NCI-H524 (cell line): ENCODE measurements at regions not wholly inside any gene's neighbourhood (a gene's known extent, or its start where the extent isn't known, plus 50 kb on each side); places are given as distances from the start of the nearest gene placed in this dataset.
A peak's percentile ranks its signal among the peaks of the same experiment; 100 is the strongest.
"Not testable (repeated sequence)": the region's sequence is repeated elsewhere in the genome, so short reads cannot be mapped to it uniquely, and the experiment has no call there.

Experiments
- DNase-seq, 2 experiments: peaks; one replicate each; lab custom pipeline; 2025; lab: John Stamatoyannopoulos, UW

DNA sequence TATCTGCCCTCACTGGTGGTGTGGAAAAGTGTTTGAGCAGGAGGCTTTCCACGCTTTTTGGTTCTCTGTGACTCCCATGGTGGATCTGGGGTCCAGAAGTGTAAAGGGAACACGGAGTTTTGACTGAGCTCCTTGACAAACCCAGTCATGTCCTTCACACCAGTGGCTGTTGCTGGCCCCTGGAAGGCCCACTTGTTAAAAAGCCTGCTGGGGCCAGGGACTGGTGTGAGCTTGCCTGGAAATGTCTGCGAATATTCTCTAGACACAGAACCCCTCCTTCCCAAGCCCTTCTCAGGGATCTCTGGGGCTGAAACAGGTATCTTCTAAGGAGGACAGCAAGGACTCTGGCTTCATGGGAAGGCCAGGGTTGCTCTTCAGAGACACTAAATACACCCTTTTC is 343.0 kb downstream of the TCERG1L start:
- DNase-seq = no peak

DNA sequence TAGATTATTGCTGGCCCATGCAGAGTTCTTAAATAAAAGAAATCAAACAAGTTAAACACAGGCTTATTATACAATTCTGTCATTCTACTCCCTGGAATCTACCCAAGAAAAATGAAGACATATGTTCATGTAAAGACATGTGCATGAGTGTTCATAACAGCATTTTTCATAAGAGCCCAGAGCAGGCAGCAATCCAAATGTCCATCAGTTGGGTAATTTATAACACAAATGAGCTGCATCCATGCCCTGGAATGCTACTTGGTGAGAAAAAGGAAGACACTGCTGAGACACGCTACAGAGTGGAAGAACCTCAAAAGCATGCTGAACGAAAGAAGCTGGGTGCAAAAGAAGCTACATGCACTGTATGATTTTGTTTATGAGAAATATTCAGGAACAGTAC is 342.6 kb downstream of the TCERG1L start:
- DNase-seq = no peak

DNA sequence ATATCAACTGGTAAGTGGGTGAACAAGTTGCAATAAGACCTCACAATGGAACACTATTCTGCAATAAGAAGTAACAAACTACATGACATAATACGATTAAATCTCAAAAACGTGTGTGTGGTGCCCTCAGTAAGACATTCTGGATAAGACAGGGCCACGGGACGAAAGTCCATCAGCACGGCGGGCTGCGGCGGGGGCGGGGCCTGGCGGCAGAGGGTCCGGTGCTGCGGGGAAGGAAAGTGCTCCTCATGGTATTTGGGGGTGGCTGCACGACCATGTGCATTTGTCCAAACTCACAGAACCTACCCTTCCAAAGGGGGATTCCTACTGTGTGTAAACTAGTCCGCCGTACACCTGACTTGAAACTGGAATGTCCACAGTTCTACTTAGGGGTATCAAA is 341.8 kb downstream of the TCERG1L start:
- DNase-seq = no peak

DNA sequence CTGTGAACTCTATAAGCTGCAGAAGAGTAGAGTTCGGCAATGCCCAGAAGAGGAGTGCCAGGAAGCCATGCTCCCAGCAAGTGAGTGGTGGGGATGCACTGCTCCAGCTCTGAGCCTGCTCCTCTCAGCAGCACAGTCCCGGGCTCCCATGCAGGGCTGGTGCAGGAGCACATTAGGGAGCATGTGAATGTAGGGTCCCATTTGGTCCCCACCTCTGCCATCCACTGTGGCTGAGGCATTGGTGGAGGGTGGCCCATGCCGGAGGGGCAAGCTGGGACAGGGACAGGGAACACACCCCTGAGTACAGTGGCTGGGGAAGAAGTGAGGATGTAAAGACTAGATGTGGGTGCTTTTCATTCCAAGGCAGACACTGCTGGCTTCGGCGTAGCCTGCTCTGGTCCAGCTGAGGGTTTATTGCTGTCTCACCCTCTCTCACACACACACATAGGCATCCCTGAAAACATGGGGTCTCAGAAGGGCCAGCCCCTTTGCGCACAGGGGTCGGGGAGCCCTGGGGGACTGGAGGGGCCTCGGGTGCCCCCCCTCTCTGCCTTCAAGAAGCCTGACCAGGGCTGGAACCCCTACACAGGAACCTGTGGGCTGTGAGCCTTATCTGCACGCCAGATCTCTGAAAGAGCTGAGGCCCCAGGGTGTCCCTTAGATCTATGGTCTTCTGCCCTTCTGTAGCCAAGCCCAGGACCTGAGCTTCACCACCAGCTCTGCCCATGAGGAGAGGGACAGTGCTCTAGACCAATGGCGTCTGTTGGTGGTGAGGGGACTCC is 341.0 kb downstream of the TCERG1L start:
- no peak for DNase-seq

DNA sequence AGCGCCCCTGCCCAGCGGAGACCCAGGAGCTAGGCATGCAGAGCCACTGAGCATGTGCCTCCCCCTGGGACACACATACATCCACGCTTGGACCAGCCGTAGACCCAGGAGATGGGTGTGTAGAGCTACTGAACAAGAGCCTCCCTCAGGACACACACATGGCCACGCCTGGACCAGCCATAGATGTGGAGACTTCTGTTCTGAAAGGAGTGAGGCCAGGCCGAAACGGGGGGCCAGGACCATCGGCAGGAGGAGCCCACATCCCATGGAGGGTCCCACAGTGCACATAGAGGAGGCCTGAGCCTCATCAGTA is 340.4 kb downstream of the TCERG1L start:
- no peak for DNase-seq

DNA sequence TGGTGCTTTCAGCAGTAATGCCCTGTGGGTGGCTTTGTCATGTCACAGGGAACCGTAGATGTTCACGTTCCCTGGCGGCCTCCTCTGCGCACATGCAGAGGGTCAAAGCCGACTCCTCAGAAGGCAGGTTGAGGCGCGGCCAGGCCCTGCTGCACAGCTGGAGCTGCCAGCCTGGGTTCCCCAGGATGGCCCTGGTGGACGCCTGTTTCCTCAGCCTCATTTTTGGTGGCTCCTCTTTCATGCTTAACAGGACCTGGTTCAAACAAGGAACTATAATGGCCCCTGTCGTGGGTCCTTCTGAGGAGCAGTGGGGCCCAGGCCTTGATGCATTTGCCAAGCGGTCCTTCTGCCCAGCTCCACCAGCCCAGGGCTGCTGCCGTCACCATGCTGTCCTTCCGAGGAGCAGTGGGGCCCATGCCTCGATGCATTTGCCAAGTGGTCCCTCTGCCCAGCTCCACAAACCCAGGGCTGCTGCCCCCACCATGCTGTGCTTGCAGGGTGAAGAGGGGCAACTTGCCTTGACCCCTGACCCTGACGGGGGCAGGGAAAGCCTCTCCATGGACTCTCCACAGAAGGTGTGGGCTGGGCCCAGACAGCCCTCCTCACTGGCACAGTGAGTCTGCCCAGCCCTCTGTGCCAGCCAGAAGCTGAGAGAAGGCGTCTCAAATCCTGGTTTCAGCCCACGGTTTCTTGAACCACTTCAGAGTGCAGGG is 338.2 kb downstream of the TCERG1L start:
- no peak for DNase-seq

DNA sequence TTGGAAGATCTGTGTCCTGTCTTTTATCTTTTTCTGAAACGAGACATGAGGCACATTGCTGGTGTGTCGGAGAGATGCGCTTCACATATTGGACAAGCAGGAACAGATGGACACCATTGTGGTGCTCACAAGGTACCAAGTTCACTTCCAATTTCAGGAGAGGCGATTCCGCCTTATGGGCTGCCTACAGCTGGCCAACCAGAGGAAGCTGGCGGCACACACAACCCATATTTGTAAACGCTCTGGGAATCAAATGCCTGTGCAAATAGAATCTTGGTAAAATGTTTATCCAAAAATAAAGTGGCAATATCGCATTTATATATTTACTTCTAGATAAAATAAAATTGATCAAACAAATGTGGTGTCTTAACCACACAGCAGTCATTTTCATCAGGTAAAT is 337.4 kb downstream of the TCERG1L start:
- no peak for DNase-seq

DNA sequence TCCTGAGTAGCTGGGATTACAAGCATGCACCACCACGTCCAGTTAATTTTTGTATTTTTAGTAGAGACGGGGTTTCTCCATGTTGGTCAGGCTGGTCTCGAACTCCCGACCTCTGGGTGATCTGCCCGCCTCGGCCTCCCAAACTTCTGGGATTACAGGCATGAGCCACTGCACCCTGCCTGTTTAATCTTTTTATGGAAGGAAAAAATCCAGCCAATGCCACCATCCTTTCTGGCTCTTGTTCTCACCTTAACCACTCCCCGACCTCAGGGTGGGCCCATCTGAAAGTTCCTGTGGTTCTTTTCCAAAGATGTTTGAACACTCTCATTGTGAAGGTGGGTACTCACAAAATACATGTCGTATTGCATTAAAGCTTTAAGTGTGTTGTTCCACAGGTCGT is 336.2 kb downstream of the TCERG1L start:
- not testable (repeated sequence) for DNase-seq

DNA sequence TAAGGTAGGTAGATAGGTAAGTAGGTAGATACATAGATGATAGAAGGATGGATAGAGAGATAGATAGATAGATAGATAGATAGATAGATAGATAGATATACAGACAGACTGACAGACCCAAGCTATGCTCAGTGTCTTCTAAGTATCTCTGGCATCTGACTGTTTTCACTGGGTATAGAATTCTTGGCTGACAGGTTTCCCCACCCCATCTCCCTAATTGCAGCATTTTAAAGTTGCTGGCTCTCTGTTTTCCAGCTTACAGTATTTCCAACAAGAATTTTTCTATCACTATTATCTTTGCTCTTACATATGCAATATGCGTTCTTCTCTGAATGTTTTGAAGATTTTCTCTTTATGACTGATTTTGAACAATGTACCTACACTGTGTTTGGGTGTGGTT is 328.7 kb downstream of the TCERG1L start:
- DNase-seq = no peak

DNA sequence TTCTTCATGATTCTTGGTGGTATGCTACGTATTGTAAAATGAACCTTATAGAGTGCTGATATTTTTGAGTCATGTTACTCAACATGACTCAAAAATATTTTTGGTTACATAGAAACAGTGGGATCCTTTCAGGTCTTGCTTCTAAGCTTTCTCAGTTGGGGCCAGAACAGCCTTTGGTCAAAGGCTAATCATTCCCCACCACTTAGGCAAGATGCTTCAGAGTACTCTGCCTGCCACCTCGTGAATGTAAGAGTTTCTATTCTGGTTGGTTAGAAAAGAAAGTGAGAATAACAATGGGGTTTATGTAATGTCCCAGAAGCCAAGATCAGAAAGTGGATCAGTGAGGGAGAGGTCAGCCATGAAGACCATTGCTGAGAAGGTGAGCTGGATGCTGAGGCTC is 327.8 kb downstream of the TCERG1L start:
- no peak for DNase-seq

DNA sequence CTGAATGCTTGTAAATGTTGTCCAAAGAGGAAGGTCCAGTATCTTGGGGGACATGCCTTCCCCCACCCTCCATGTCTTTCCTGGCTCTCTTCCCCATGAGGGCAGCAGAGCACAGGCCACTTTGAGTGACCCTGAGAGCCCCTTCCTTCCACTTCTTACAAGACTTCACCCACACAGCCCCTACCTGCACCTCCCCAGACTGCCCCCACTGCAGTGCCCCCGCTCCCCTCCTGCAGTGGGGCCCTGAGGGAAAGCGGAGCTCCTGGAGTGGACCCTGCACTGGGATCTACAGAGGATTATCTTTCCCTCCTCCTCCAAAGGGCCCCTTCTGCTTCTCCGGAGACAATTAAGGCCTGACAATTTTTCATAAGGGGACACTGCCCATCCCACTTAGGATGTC is 326.8 kb downstream of the TCERG1L start:
- no peak for DNase-seq

DNA sequence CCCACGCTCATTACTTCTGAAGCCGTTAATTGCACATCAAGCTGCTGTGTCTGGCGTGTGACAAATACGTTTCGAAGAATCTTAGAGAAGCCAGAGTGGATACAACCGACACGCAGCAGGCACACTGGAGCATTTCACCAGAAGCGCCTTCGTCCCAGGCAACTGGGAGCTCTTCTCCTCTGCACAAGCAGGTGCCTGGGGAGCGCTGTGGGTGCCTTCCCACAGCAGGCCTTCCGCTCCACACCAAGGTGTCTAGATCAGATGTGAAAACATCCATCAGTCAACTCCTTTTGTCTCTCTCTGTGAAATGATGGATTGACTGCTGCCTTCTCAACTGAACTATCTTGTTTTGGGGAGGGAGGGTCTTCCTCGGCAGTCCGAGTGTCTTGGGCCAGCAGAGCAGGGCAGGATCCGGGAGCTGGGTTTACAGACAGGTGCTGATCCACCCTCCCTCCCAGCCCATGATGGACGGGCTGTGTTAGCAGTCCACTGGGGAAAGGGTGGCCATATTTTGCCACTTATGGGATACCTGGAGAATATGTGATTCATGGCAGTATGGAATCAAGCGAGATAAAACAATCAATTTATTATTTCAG is 326.3 kb downstream of the TCERG1L start:
- no peak for DNase-seq

DNA sequence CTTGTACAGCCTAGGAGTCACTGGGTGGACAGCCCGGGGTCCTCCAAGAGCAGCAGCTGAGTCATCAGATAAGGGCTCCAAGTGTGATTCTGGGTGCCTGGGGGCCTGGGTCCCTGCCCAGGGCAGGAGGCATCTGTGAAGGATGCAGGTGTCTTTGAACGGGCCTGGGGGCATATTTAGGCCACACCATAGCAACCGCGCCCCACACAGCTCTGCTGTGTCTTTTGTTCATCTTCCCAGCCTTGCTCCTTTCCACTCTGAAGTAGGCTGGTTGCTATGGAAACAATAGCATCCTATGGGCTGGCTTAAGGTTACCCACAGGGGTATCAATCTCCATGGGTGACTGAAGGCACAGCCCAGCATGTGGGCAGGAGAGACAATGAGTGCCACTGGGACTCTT is 324.7 kb downstream of the TCERG1L start:
- DNase-seq = peak in 1 of 2 experiments; percentile 19

DNA sequence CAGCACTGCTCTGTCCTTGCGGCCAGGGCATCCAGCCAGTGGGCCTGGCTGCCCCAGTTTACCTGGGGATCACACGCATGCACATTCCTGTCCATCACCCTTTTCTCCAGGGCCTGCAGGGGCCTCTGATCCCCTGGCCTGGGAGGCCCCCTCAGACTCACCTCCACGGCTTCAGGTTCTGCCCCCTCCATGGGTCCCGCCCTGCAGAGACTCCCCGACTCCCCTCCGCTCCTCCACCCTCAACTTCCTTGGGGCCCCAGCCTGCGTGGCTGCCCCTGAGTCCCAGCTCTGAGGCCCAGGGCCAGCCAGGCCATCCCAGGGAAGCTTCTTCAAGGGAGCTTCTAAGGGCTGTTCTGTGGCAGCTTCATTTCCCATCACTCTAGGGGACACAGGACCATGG is 324.1 kb downstream of the TCERG1L start:
- DNase-seq = no peak

DNA sequence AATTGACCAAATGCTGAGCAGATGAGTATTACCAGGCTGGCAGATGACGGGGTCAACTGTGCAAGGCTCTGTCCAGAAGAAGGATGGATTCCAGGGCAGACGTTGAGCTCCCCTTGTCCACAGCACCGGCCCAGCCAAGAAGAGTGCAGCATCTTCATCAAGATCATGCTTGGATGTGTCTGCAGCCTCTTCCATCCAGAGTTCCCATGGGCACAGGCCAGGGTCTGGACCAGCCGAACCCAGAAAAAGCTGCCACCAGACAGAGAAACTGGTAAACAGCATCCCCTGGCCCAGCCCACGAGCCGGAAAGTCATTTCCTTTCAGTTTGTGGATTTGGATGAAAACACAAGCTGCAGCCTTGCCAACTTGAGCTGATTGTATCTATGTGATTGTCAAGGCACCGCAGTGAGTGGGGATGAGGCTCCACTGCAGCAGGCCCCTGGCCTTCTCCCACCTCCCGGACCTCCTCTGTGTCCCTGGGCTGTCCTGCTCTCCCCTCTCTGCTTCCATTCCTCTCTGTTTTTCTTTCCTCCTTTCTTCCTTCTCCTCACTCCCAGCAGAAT is 321.8 kb downstream of the TCERG1L start:
- DNase-seq = no peak

DNA sequence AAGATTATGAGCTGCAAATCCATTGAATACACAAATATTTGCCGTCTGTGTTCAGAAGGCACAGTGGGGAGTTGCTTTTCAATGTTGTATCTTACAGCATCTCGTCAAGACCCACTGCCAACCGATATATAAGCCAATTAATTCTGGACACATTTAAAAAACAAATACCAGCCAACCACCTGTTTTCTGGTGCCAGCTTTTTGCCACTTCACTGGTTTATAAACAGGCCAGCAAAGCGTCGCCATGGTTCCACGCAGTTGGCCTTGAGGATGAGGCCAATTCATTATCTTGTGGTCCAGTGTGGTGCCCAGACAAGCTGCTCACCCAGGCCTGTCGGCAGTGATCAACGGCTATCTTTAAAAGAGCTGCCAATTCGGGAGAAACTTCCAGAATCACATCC is 321.0 kb downstream of the TCERG1L start:
- no peak for DNase-seq

DNA sequence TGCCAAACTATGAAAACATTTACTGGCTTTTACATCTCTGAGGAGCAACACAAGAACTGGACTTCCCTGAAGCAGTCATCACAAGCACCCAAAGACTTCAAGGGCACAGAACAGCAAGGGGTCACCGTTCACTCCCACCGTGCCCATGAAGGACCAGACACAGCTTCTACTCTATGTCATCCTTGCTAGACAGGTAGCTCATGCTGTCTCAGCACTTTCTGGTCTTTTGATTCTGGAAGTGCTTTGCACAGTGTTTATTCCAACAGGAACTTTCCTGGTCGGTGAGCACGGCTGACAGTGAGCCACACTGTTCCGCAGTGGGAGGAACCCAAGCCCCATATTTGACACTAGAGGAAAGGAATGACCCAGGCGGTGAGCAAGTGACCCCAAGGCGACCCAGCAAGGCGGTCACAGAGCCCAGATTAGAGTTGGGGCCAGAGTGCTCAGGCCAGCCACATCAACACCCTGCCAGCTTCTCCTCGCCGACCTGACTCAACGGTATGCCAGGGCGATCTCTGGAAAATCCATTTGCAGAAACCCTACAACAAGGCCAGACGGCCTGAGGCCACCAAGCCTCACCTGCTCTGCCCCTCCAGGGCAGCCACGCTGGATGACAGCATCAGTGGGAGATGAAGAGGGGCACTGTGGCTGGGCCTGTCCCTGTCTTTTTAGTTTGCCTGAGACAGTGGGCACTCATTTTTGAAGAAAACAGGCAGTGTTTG is 318.6 kb downstream of the TCERG1L start:
- DNase-seq = no peak

DNA sequence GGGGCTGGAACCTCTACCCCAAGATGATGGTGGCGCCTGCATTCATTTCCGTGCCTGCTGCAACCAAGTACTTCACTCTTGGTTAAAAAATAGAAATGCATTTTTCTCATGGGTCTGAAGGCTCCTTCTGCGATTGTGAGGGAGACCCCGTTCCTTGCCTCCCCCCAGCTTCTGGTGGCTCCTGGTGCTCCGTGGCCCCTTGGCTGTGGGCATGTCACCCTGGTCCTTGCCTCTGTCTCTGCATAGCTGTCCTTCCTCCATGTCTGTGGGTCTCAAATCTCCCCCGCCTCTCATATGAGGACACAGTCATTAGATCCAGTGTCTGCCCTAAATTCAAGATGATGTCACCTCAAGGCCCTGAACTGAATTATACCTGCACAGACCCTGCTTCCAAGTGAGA is 317.9 kb downstream of the TCERG1L start:
- DNase-seq = no peak

DNA sequence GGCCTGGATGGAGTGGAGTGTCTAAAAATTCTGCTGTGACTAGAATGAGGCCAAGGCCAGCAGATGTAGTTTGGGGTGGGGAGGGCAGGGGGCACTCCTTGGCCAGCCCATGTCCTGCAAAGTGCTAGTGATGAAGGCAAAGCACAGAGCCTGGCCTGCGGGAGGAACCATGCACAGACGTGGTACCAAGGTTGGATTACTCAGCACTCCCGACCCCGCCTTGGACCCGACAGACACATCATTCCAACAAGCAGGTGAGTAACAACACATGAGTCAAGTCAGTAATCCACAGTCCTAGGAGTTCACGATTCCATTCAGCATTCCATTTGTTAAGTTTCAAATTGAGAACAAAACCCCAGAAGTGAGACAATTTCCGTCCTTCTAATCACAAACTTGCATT is 317.3 kb downstream of the TCERG1L start:
- no peak for DNase-seq

DNA sequence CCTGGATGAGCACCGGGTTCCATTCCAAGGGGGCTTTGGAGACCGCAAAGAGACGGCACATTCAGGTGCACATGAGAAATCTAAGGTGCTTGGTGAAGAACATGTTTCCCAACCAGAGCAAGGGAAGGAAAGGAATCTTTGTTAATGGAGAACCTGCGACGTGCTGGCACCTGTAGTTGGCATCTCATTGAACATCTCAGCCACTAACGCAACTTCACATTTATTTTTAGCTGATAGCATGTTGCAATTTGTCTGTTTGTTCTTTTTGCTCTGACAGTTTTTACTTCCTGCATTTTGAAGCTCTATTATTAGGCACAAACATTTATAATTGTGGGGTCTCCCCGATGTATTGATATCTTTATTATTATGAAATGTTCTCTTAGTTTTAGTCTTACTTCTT is 316.7 kb downstream of the TCERG1L start:
- no peak for DNase-seq

DNA sequence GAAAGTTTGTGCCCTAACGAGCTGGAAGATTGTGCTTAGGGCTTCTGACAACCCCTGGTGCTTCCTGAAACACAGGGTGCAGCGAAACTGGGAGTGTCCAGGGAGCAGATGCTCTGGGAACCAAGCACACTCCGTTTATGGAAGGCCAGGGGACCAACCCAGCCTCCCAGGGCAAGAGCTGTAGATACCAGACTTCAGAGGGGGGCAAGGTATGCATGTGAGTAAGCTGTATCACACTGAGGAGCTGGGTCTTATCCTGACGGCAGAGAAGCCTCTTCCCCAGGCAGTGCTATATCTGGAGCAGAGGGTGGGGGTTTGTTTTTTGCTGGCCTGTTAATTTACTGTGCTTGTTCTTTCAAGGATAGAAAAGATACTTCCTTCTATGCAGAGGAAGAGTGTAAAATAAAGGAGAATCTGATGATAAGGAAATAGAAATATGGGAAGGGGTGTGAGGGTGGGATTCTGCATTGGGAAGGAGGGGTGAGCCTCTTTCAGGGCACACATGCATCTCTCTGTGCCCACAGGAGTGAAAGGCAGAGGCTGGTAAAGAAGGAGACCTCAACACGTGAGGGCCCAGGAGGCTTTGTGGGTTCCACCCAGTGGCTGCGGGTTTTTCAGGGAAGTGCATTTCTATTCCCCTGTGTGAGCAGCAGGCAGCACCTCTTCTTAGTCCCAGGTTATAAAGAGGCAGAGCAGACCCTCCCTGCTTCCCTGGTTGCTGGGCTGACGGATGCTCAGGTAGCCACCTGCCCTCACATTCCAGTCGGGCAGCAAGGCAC is 314.1 kb downstream of the TCERG1L start:
- DNase-seq = no peak

DNA sequence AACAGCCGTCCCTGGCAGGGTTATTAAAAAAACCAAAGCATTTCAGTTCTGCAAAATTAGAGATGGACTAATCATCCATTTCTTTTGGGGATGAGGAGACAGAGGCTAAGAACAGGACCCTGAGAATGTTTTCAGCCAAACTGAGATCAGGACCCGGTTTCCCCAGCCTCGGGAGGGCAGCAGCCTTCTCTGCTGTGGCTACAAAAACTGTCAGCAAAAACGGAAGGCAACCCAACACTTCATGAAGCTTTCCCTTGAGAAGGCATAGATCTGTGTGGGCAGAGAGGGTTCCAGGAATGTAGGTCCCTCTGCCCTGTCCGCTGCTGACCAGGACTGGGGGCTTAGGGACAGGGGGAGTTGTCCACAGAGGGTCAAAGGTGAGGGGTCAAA is 313.5 kb downstream of the TCERG1L start:
- no peak for DNase-seq
